ENCODE measurements at regions not wholly inside any gene's neighbourhood (a gene's known extent, or its start where the extent isn't known, plus 50 kb on each side); places are given as distances from the start of the nearest gene placed in this dataset.
"Not testable (repeated sequence)": the region's sequence is repeated elsewhere in the genome, so short reads cannot be mapped to it uniquely, and the experiment has no call there.

GRCh38 chr2:176879426-176879995, 333.1 kb upstream of the HNRNPA3 start:
- no peaks in the 10 kb centered on the region for H3K4me1 Mint-ChIP-seq
- H3K27me3 Mint-ChIP-seq: peaks cover 6% of the 10 kb centered on the region
- H3K4me3 Mint-ChIP-seq: no peak overlapping the region
- DNase-seq (ENCODE audit: low spot score in 2 of 2) (no peak), ATAC-seq (ENCODE audit: low read depth) (no peak)
- H3K36me3 Mint-ChIP-seq: no peaks in the 10 kb centered on the region
- H3K9me3 Mint-ChIP-seq: no peaks in the 10 kb centered on the region
- H3K27ac Mint-ChIP-seq: no peak overlapping the region

DNA sequence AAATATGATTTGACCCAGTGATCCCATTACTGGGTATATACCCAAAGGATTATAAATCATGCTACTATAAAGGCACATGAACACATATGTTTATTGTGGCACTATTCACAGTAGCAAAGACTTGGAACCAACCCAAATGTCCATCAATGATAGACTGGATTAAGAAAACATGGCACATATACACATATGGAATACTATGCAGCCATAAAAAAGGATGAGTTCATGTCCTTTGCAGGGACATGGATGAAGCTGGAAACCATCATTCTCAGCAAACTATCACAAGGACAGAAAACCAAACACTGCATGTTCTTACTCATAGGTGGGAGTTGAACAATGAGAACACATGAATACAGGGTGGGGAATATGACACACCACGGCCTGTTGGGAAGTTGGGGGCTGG, 330.5 kb upstream of the HNRNPA3 start:
- not testable (repeated sequence) for DNase-seq (ENCODE audit: low spot score in 2 of 2); H3K9me3 Mint-ChIP-seq; H3K36me3 Mint-ChIP-seq; H3K4me3 Mint-ChIP-seq; H3K27ac Mint-ChIP-seq; ATAC-seq (ENCODE audit: low read depth); H3K4me1 Mint-ChIP-seq; H3K27me3 Mint-ChIP-seq

DNA sequence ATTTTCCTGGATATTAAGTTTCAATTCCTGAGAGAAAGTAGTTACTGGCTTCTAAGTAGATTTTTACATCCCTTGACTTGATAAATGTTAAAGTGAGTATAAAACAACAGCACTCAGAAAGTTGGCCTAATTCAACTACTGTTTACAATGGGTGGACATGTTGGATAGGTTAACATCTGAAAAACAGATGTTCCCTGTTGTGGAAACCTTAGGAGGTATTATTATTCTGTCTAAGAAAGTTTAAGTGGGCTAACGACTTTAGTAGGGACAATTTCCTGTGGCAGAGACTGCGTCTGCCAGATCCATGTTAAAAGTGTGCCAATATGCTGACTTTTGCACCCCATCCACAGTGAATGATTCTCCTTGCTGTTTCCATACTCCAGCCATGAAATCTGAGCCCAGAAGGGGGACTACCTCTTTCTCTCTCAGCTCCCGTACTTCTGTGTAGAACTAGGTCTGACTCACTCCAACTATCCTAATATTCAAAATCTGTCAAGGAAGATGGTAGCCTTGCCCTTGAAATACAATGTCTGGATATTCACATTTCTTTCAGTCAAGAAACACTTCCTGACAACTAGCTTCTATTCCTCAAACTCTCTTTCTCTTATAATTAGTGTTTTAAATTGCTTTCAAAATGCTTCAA, 327.5 kb upstream of the HNRNPA3 start:
- ATAC-seq (ENCODE audit: low read depth) (no peak), DNase-seq (ENCODE audit: low spot score in 2 of 2) (no peak)
- Mint-ChIP-seq H3K36me3 (no peaks in the 10 kb centered on the region), H3K4me1 (no peaks in the 10 kb centered on the region), H3K27me3 (peaks cover 5% of the 10 kb centered on the region), H3K27ac (no peak overlapping the region), H3K4me3 (no peak overlapping the region), H3K9me3 (no peaks in the 10 kb centered on the region)

DNA sequence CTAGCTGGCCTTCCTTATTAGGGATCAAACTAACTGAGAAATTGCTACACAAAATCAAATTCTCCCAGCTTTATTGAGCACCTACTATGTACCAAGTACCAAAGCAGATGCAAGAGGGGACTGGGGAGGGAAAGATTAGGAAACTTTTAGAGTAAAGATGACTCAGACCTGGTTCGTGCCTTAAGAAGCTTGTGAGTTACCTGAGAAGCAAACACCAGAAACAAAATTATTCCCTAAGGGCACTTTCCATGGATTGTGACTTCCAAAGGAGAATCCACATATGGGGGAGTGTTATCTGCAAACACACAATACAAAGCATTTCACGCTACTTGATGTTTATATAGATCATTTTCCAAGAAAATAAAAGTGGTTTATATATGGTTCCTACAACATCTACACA, 326.9 kb upstream of the HNRNPA3 start:
- no peak overlapping the region for H3K27ac Mint-ChIP-seq
- no peaks in the 10 kb centered on the region for H3K4me1 Mint-ChIP-seq
- H3K36me3 Mint-ChIP-seq: no peaks in the 10 kb centered on the region
- peaks cover 4% of the 10 kb centered on the region for H3K27me3 Mint-ChIP-seq
- H3K4me3 Mint-ChIP-seq: no peak overlapping the region
- DNase-seq (ENCODE audit: low spot score in 2 of 2) (no peak), ATAC-seq (ENCODE audit: low read depth) (no peak)
- no peaks in the 10 kb centered on the region for H3K9me3 Mint-ChIP-seq

DNA sequence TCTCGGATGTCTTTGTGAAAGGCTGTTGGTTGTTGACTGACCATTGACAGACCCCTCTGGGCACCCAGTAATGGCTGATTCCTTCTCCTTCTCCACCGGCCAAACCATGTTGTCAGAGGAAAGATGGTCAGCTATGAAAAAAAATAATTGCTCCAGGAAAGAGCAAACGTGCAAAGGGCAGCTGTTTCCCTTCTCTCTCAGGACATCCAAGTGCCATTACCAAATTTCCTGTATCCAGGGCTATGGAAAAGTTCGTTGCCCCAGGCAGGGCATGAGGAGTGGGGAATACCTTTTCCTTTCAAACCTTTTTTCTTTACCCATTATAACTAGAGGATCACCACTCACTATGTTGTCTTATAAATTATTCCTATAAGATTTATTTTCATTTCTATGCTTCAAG, 321.5 kb upstream of the HNRNPA3 start:
- no peak for ATAC-seq (ENCODE audit: low read depth)
- H3K27me3 Mint-ChIP-seq: peaks cover 6% of the 10 kb centered on the region
- no peaks in the 10 kb centered on the region for H3K9me3 Mint-ChIP-seq
- H3K4me3 Mint-ChIP-seq: no peak overlapping the region
- DNase-seq (ENCODE audit: low spot score in 2 of 2): no peak
- no peaks in the 10 kb centered on the region for H3K36me3 Mint-ChIP-seq
- H3K4me1 Mint-ChIP-seq: no peaks in the 10 kb centered on the region
- no peak overlapping the region for H3K27ac Mint-ChIP-seq

DNA sequence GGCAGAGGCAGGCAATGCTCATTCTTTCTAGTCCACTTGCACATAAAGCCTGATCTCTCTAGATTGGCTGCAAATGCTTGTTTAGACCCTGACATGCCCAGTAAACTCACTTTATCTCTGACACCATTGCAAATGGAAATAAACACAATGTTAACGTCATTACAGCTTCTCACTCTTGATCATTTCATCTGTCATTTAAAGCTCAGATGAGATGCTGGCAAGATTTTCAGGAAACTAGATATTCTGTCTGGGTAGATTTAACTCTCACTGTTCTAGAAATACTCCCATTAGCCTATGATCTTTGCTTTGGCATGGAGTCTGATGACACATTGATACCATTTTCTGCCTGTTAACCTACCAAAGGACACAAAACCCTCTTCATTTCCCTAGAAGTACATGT, 320.7 kb upstream of the HNRNPA3 start:
- no peaks in the 10 kb centered on the region for H3K4me1 Mint-ChIP-seq
- ATAC-seq (ENCODE audit: low read depth): no peak
- DNase-seq (ENCODE audit: low spot score in 2 of 2): no peak
- no peaks in the 10 kb centered on the region for H3K9me3 Mint-ChIP-seq
- H3K27ac Mint-ChIP-seq: no peak overlapping the region
- H3K4me3 Mint-ChIP-seq: no peak overlapping the region
- no peaks in the 10 kb centered on the region for H3K36me3 Mint-ChIP-seq
- H3K27me3 Mint-ChIP-seq: peaks cover 6% of the 10 kb centered on the region

- ATAC-seq (ENCODE audit: low read depth) (no peak), DNase-seq (ENCODE audit: low spot score in 2 of 2) (no peak)
- peaks cover 6% of the 10 kb centered on the region for H3K27me3 Mint-ChIP-seq
- no peaks in the 10 kb centered on the region for H3K36me3 Mint-ChIP-seq
- H3K4me1 Mint-ChIP-seq: no peaks in the 10 kb centered on the region
- no peaks in the 10 kb centered on the region for H3K9me3 Mint-ChIP-seq
- no peak overlapping the region for H3K27ac Mint-ChIP-seq
- H3K4me3 Mint-ChIP-seq: no peak overlapping the region
These were observed 319.8 kb upstream of the HNRNPA3 start for GRCh38 chr2:176892676-176893226.

GRCh38 chr2:176895158-176895557, 317.4 kb upstream of the HNRNPA3 start:
- no peak for DNase-seq (ENCODE audit: low spot score in 2 of 2)
- H3K27ac Mint-ChIP-seq: no peak overlapping the region
- H3K4me3 Mint-ChIP-seq: no peak overlapping the region
- H3K9me3 Mint-ChIP-seq: no peaks in the 10 kb centered on the region
- H3K36me3 Mint-ChIP-seq: no peaks in the 10 kb centered on the region
- ATAC-seq (ENCODE audit: low read depth): no peak
- H3K4me1 Mint-ChIP-seq: no peaks in the 10 kb centered on the region
- peaks cover 3% of the 10 kb centered on the region for H3K27me3 Mint-ChIP-seq

DNA sequence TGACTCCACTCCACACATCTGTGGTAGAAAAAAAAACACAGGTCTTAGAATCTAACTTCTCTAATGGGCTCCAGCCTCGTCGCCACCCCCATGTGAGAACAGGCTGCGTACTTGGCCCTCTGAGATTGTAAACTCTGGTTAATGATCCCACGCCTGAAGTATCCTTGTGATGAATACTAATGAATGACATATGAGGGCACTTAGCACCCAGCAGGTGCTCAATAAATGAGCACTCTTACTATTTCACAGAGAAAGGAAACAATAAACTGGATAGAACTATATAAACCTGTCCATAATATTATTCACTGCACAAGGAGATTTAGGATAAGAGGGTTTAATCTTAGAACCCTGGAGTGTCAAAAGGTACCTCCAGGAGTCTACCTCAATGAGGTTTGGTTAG, 310.1 kb upstream of the HNRNPA3 start:
- Mint-ChIP-seq H3K27ac (no peak overlapping the region), H3K36me3 (no peaks in the 10 kb centered on the region), H3K9me3 (peaks cover 6% of the 10 kb centered on the region), H3K27me3 (peaks cover 7% of the 10 kb centered on the region), H3K4me3 (no peak overlapping the region), H3K4me1 (no peaks in the 10 kb centered on the region)
- no peak for DNase-seq (ENCODE audit: low spot score in 2 of 2)
- no peak for ATAC-seq (ENCODE audit: low read depth)

GRCh38 chr2:176904053-176904452, 308.5 kb upstream of the HNRNPA3 start:
- not testable (repeated sequence) for H3K27ac Mint-ChIP-seq; DNase-seq (ENCODE audit: low spot score in 2 of 2); H3K4me1 Mint-ChIP-seq; H3K27me3 Mint-ChIP-seq; H3K36me3 Mint-ChIP-seq; ATAC-seq (ENCODE audit: low read depth); H3K9me3 Mint-ChIP-seq; H3K4me3 Mint-ChIP-seq

DNA sequence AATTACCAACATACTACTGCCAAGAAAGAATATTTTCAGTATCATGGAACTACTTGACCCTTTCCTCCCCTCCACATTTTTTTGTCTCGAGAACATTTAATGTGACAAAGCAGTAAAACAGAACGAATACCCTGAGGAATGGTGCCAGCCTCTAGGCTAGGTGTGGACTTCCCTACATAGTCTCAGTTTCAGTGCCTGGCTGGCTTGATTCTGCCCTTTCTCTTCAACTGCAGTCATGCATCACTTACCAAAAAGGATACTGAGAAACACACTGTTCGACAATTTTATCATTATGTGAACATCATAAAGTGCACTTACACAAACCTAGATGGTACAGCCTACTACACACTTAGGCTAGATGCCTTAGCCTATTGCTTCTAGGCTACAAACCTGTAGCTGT, 305.3 kb upstream of the HNRNPA3 start:
- Mint-ChIP-seq H3K4me1 (no peaks in the 10 kb centered on the region), H3K36me3 (no peaks in the 10 kb centered on the region), H3K4me3 (no peak overlapping the region), H3K27me3 (peaks cover 7% of the 10 kb centered on the region), H3K27ac (no peak overlapping the region), H3K9me3 (peaks cover 6% of the 10 kb centered on the region)
- no peak for DNase-seq (ENCODE audit: low spot score in 2 of 2)
- ATAC-seq (ENCODE audit: low read depth): no peak

DNA sequence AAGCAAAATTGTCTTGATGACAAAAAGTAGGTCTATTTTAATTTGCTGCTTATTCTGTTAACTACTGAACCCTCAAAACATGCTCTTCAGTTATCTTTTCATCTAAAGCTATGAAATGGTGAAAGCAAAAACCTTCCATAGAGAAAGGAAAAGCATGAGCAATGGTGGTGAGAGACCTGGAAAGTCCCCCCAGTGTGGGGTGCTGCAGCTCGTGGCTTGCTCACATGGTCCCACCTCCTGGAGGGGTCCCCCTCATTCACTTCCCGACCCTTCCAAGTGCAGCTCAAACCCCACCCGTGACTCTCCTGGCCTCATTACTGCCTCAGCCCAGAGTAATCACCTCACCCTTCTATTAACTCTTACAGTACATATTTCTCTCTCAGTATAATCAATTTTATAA, 301.8 kb upstream of the HNRNPA3 start:
- Mint-ChIP-seq H3K27ac (no peak overlapping the region), H3K4me1 (no peaks in the 10 kb centered on the region), H3K27me3 (peaks cover 5% of the 10 kb centered on the region), H3K4me3 (no peak overlapping the region), H3K9me3 (no peaks in the 10 kb centered on the region), H3K36me3 (no peaks in the 10 kb centered on the region)
- ATAC-seq (ENCODE audit: low read depth): no peak
- DNase-seq (ENCODE audit: low spot score in 2 of 2): no peak

GRCh38 chr2:176913955-176914354, 298.6 kb upstream of the HNRNPA3 start:
- Mint-ChIP-seq H3K36me3 (no peaks in the 10 kb centered on the region), H3K27ac (no peak overlapping the region), H3K4me3 (no peak overlapping the region), H3K9me3 (no peaks in the 10 kb centered on the region), H3K4me1 (no peaks in the 10 kb centered on the region), H3K27me3 (peaks cover 5% of the 10 kb centered on the region)
- ATAC-seq (ENCODE audit: low read depth) (no peak), DNase-seq (ENCODE audit: low spot score in 2 of 2) (no peak)

DNA sequence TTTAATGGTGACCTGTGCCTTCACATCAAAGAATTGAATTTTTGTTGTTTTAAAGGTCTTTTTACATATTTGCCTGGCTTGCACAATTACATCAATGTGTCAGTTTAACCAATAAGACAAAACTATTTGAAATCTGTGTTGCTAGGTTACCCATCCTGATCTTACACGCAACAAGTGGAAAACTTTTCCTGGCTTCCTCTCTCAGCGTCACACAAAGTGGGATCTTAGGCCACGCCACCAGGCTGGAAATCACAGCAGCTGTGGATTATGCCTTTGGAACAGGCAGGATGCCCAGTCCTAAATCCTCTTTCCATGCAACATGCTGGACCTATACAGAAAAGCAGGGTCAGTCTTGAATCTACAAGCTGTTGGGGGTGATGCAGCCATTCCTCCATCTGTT, 298.2 kb upstream of the HNRNPA3 start:
- DNase-seq (ENCODE audit: low spot score in 2 of 2) (no peak), ATAC-seq (ENCODE audit: low read depth) (no peak)
- H3K27ac Mint-ChIP-seq: no peak overlapping the region
- H3K4me3 Mint-ChIP-seq: no peak overlapping the region
- H3K36me3 Mint-ChIP-seq: no peaks in the 10 kb centered on the region
- H3K9me3 Mint-ChIP-seq: no peaks in the 10 kb centered on the region
- H3K4me1 Mint-ChIP-seq: no peaks in the 10 kb centered on the region
- peaks cover 5% of the 10 kb centered on the region for H3K27me3 Mint-ChIP-seq

GRCh38 chr2:176922545-176922944, 290.0 kb upstream of the HNRNPA3 start:
- not testable (repeated sequence) for ATAC-seq (ENCODE audit: low read depth); H3K36me3 Mint-ChIP-seq; DNase-seq (ENCODE audit: low spot score in 2 of 2); H3K27me3 Mint-ChIP-seq; H3K4me3 Mint-ChIP-seq; H3K27ac Mint-ChIP-seq; H3K4me1 Mint-ChIP-seq; H3K9me3 Mint-ChIP-seq

Measured in memory B cell (primary cell).